ENCODE measurements at regions not wholly inside any gene's neighbourhood (a gene's known extent, or its start where the extent isn't known, plus 50 kb on each side); places are given as distances from the start of the nearest gene placed in this dataset.

DNA sequence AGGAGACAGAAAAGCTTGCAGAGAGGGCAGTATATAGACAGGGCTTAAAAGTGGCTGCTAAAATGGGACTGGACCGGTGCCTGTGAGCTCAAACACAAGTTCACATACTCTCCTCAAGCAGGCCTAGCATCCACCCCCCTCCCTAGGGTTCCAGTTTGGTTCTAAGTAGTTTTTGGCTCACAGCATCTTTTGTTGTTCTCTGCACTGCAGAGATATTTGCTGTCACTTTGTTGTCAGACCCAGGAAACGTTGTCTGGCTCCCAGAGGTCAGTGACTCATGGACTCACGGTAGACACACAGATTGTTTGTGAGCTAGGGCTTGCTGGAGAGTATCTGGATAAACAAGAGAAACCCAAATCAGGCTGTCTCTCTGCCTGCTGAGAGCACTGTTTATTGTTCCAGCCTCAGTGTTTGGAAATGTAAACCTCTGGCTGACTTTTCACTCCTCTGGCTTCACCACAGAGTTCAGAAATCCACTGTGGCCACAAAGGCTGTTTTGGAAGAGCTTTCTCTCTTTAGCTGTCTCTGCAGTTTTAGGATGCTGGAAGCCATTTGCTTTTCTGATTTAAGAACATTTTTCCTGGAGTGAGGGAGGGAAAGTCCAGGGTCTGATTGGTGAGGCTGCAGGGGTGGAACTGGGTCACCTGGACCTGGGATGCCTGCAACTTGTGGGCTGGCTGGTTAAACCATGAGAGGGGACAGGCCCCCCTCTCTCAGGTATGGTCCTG is 303.7 kb upstream of the PLET1 start:
- TF ChIP-seq ESRRA (CRISPR knock-in tag; IDR thresholded peaks at IDR 0.05; ENCODE audit: borderline replicate concordance), result no peak
- TF ChIP-seq CTCF (IDR thresholded peaks at IDR 0.05), result no peak
- TF ChIP-seq CREB1 (CRISPR knock-in tag; IDR thresholded peaks at IDR 0.05), result no peak
- TF ChIP-seq NR1H2 (CRISPR knock-in tag; IDR thresholded peaks at IDR 0.05), result no peak
- TF ChIP-seq ETV6 (CRISPR knock-in tag; IDR thresholded peaks at IDR 0.05), result no peak
- no peak for TF ChIP-seq FOXK1 (CRISPR knock-in tag; IDR thresholded peaks at IDR 0.05)
- TF ChIP-seq ELF4 (CRISPR knock-in tag; IDR thresholded peaks at IDR 0.05; ENCODE audit: low read depth), result no peak
- TF ChIP-seq, protein P1, sequence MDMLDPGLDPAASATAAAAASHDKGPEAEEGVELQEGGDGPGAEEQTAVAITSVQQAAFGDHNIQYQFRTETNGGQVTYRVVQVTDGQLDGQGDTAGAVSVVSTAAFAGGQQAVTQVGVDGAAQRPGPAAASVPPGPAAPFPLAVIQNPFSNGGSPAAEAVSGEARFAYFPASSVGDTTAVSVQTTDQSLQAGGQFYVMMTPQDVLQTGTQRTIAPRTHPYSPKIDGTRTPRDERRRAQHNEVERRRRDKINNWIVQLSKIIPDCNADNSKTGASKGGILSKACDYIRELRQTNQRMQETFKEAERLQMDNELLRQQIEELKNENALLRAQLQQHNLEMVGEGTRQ (CRISPR knock-in tag; IDR thresholded peaks at IDR 0.05), result no peak

Measured in WTC11 (cell line).